ENCODE measurements at regions not wholly inside any gene's neighbourhood (a gene's known extent, or its start where the extent isn't known, plus 50 kb on each side); places are given as distances from the start of the nearest gene placed in this dataset.
A peak's percentile ranks its signal among the peaks of the same experiment; 100 is the strongest.

- no peak overlapping the region for H3K9ac ChIP-seq (ENCODE audit: insufficient read depth in 1 of 2, low read depth in 2 of 2, low read length in 2 of 2)
- H3K79me2 ChIP-seq (ENCODE audit: control insufficient read depth, insufficient read depth, low read length): no peaks in the 10 kb centered on the region
- ChIA-PET POLR2A (no interaction called here), CTCF (ENCODE audit: low intra/inter-chr PET ratio) (no interaction called here)
- no TSS peak for BruUV-seq (replicated peaks)
- no peaks in the 10 kb centered on the region for H3K36me3 ChIP-seq (ENCODE audit: control insufficient read depth, insufficient read depth, low read length)
- H3K4me2 ChIP-seq (ENCODE audit: insufficient read depth, low read length): no peak overlapping the region
- H3K9me1 ChIP-seq (ENCODE audit: control insufficient read depth, insufficient read depth, low read length): no peaks in the 10 kb centered on the region
- H3K27ac ChIP-seq (ENCODE audit: extremely low read depth, low read depth, low read length): no peak overlapping the region
- H4K20me1 ChIP-seq (replicated peaks; ENCODE audit: control insufficient read depth, insufficient read depth, low read length): no peaks in the 10 kb centered on the region
- H3K4me3 ChIP-seq: no peak overlapping the region
- no peaks in the 10 kb centered on the region for H3K9me3 ChIP-seq (replicated peaks; ENCODE audit: control insufficient read depth, insufficient read depth, low read depth, low read length)
- DNase-seq (ENCODE audit: extremely low read depth in 1 of 4, low spot score in 3 of 4) (no peak), ATAC-seq (no peak), FAIRE-seq (no peak)
- no peaks in the 10 kb centered on the region for H3K4me1 ChIP-seq (replicated peaks in 1 of 2; ENCODE audit: control insufficient read depth in 2 of 2, insufficient read depth in 2 of 2, low read length in 2 of 2)
- WGBS (ENCODE audit: insufficient coverage, low coverage, missing lambda C conversion rate): 0% methylated on average over 1 of the region's 1 CpG
- intact Hi-C loops (cut with micrococcal nuclease) (no loop called here), in situ Hi-C loops (cut with MboI) (no loop called here)
- H3K27me3 ChIP-seq (ENCODE audit: control insufficient read depth in 2 of 2, insufficient read depth in 2 of 2, low read length in 2 of 2): no peaks in the 10 kb centered on the region
- no peak for TF ChIP-seq ZNF407 (IDR thresholded peaks at IDR 0.05; ENCODE audit: low read depth)
- TF ChIP-seq ZNF707 (CRISPR knock-in tag; conservative IDR thresholded peaks at IDR 0.05): no peak
- no peak for TF ChIP-seq PCBP2 (IDR thresholded peaks at IDR 0.05; ENCODE audit: low read depth, low read length, poor library complexity, severe bottlenecking)
- no peak for TF ChIP-seq MAZ (CRISPR knock-in tag; conservative IDR thresholded peaks at IDR 0.05 in 1 of 2, IDR thresholded peaks at IDR 0.05 in 1 of 2)
- TF ChIP-seq SMARCB1 (IDR thresholded peaks at IDR 0.05; ENCODE audit: insufficient read length, low read depth): no peak
- TF ChIP-seq ETV5 (CRISPR knock-in tag; IDR thresholded peaks at IDR 0.05; ENCODE audit: low read depth): no peak
- no peak for TF ChIP-seq USF1 (CRISPR knock-in tag; IDR thresholded peaks at IDR 0.05)
- TF ChIP-seq ZNF197 (CRISPR knock-in tag; IDR thresholded peaks at IDR 0.05; ENCODE audit: low read depth): no peak
- no peak for TF ChIP-seq ZNF175 (CRISPR knock-in tag; IDR thresholded peaks at IDR 0.05; ENCODE audit: low read depth)
- TF ChIP-seq NELFE (IDR thresholded peaks at IDR 0.05; ENCODE audit: insufficient read depth, insufficient read length): no peak
- 0 out of 2 replicates have a peak overlapping the region, but pooled peaks have one; percentile 30 for H2AFZ ChIP-seq (ENCODE audit: low read depth, low read length)
Observed at GRCh38 chr3:158018462-158018861, 87.8 kb downstream of the SHOX2 start.
